Ovary (tissue), 7 donors: ENCODE measurements at regions not wholly inside any gene's neighbourhood (a gene's known extent, or its start where the extent isn't known, plus 50 kb on each side); places are given as distances from the start of the nearest gene placed in this dataset.

Experiments
- DNase-seq, 5 donors: peaks; one replicate each; pipeline ENCODE4 v3.0.0-alpha.2; 2019 to 2020
- H3K27ac ChIP-seq, 2 donors: fragments of 200-600 bp; one replicate each; pipeline versions ENCODE4 v1.5.1 to v1.8.0; 2019 to 2022
- H3K27me3 ChIP-seq: fragments of 200-600 bp; one replicate; pipeline ENCODE4 v1.8.0; 2022
- H3K36me3 ChIP-seq: fragments of 200-600 bp; sonication (generic); one replicate; pipeline ENCODE4 v1.5.1; 2019
- H3K4me1 ChIP-seq: one replicate; pipeline ENCODE4 v1.8.1; 2013; ENCODE audit warnings: mild to moderate bottlenecking, moderate library complexity; ENCODE audit not compliant: insufficient read depth
- H3K4me3 ChIP-seq: fragments of 200-600 bp; sonication (generic); one replicate; pipeline ENCODE4 v1.5.1; 2017
- H3K9me3 ChIP-seq, 2 donors: fragments of 200-600 bp in 1 of 2; sonication (generic) in 1 of 2; one replicate each; pipeline versions ENCODE4 v1.5.1 to v1.8.1; 2013 to 2019; ENCODE audit warnings: mild to moderate bottlenecking in 1 of 2, moderate library complexity in 1 of 2
- CTCF ChIP-seq, 3 donors: fragments of 450-650 bp in 2 of 3; fragments of 200-600 bp in 1 of 3; IDR thresholded peaks; one replicate each; pipeline versions ENCODE4 v1.5.1 to v1.8.0; 2016 to 2022; ENCODE audit warnings: antibody characterized with exemption in 3 of 3, mild to moderate bottlenecking in 1 of 3
- EP300 ChIP-seq: sonication (generic); formaldehyde crosslinking; IDR thresholded peaks from one replicate; pipeline ENCODE4 v1.6.1; 2017; ENCODE audit warnings: antibody characterized with exemption
- POLR2A ChIP-seq: fragments of 450-650 bp; IDR thresholded peaks from one replicate; pipeline ENCODE4 v1.6.1; 2017; ENCODE audit warnings: antibody characterized with exemption, mild to moderate bottlenecking, moderate library complexity
- WGBS, 3 donors: extraction: QIAGEN DNeasy Blood & Tissue Kit in 1 of 3; methylation state at CpG; one replicate each; pipeline versions ENCODE4 v1.1.5 to v1.1.7; 2013 to 2017; 5-methylcytosine and 5-hydroxymethylcytosine counted together
- intact Hi-C, 4 donors: fragments of 100-400 bp; cut with DNase I; formaldehyde crosslinking; loops; one replicate each; pipeline versions ENCODE4 v1.11.0 to v1.15.1; 2022 to 2023
- donor health status: DM: no; HTN: no; CAD: no; lungs with moderate emphysema.
- donor health status: DM: no; HTN: no; CAD: no.
- donor health status: Bipolar disorder and iron deficiency.
- donor health status: DM: no; HTN: no; CAD: no.
- donor health status: DM: yes; HTN: yes; CAD: no.

GRCh38 chr4:186827534-186827897 lies 103.9 kb upstream of the FAT1 start:
- Histone ChIP-seq H3K36me3 (no peaks in the 10 kb centered on the region), H3K9me3 (no peaks in the 10 kb centered on the region), H3K4me1 (no peaks in the 10 kb centered on the region), H3K27me3 (no peaks in the 10 kb centered on the region), H3K4me3 (no peak overlapping the region), H3K27ac (no peak overlapping the region)
- DNase-seq = no peak
- no peak for TF ChIP-seq CTCF (IDR thresholded peaks at IDR 0.05)
- TF ChIP-seq EP300 = no peak
- no peak for TF ChIP-seq POLR2A
- intact Hi-C loops = no loop called here
- WGBS, 3 donors = 67 to 81% (median 73%) methylated on average over 6 of the region's 6 CpGs

GRCh38 chr4:186829097-186829496 lies 105.4 kb upstream of the FAT1 start:
- Histone ChIP-seq H3K9me3 (no peaks in the 10 kb centered on the region), H3K27ac (no peak overlapping the region), H3K4me1 (no peaks in the 10 kb centered on the region), H3K36me3 (no peaks in the 10 kb centered on the region), H3K4me3 (no peak overlapping the region), H3K27me3 (no peaks in the 10 kb centered on the region)
- 93% methylated on average over 6 of the region's 6 CpGs for WGBS, 3 donors
- no peak for DNase-seq
- TF ChIP-seq CTCF (IDR thresholded peaks at IDR 0.05) (no peak), EP300 (no peak), POLR2A (no peak)
- intact Hi-C loops = no loop called here

GRCh38 chr4:186829740-186830449 lies 106.2 kb upstream of the FAT1 start:
- no peaks in the 10 kb centered on the region for H3K27me3 ChIP-seq
- 48 to 53% (median 51%) methylated on average over 9 of the region's 9 CpGs for WGBS, 3 donors
- H3K36me3 ChIP-seq = no peaks in the 10 kb centered on the region
- no peak for DNase-seq
- no peak overlapping the region for H3K4me3 ChIP-seq
- no peak for TF ChIP-seq POLR2A
- TF ChIP-seq EP300 = no peak
- TF ChIP-seq CTCF (IDR thresholded peaks at IDR 0.05) = no peak
- intact Hi-C loops = no loop called here
- no peaks in the 10 kb centered on the region for H3K9me3 ChIP-seq
- no peaks in the 10 kb centered on the region for H3K4me1 ChIP-seq
- no peak overlapping the region for H3K27ac ChIP-seq

- no peaks in the 10 kb centered on the region for H3K9me3 ChIP-seq
- H3K4me1 ChIP-seq = no peaks in the 10 kb centered on the region
- no peaks in the 10 kb centered on the region for H3K36me3 ChIP-seq
- H3K4me3 ChIP-seq = no peak overlapping the region
- intact Hi-C loops = no loop called here
- no peak overlapping the region for H3K27ac ChIP-seq
- 81 to 98% (median 83%) methylated on average over 4 of the region's 4 CpGs for WGBS, 3 donors
- TF ChIP-seq CTCF (IDR thresholded peaks at IDR 0.05) (no peak), EP300 (no peak)
- no peaks in the 10 kb centered on the region for H3K27me3 ChIP-seq
- no peak for DNase-seq
Measured at GRCh38 chr4:186831574-186831973, 107.9 kb upstream of the FAT1 start.
